ENCODE measurements at regions not wholly inside any gene's neighbourhood (a gene's known extent, or its start where the extent isn't known, plus 50 kb on each side); places are given as distances from the start of the nearest gene placed in this dataset.

GRCh38 chr11:39681428-39681827 lies 1778.0 kb downstream of the LRRC4C start:
- Mint-ChIP-seq H3K27ac (ENCODE audit: unreplicated experiment) (no peak overlapping the region), H3K36me3 (ENCODE audit: unreplicated experiment) (no peaks in the 10 kb centered on the region), H3K27me3 (ENCODE audit: unreplicated experiment) (no peaks in the 10 kb centered on the region), H3K9me3 (ENCODE audit: unreplicated experiment) (no peaks in the 10 kb centered on the region), H3K4me1 (ENCODE audit: low read depth, unreplicated experiment) (no peaks in the 10 kb centered on the region), H3K4me3 (ENCODE audit: unreplicated experiment) (no peak overlapping the region)
- TF ChIP-seq CTCF (IDR thresholded peaks at IDR 0.05; ENCODE audit: partially characterized antibody, unreplicated experiment), result no peak
- DNase-seq, result no peak

GRCh38 chr11:39678996-39679395 lies 1780.5 kb downstream of the LRRC4C start:
- TF ChIP-seq CTCF (IDR thresholded peaks at IDR 0.05; ENCODE audit: partially characterized antibody, unreplicated experiment), result no peak
- H3K9me3 Mint-ChIP-seq (ENCODE audit: unreplicated experiment), result no peaks in the 10 kb centered on the region
- no peak overlapping the region for H3K27ac Mint-ChIP-seq (ENCODE audit: unreplicated experiment)
- DNase-seq, result no peak
- H3K36me3 Mint-ChIP-seq (ENCODE audit: unreplicated experiment), result no peaks in the 10 kb centered on the region
- H3K27me3 Mint-ChIP-seq (ENCODE audit: unreplicated experiment), result no peaks in the 10 kb centered on the region
- H3K4me1 Mint-ChIP-seq (ENCODE audit: low read depth, unreplicated experiment), result no peaks in the 10 kb centered on the region
- no peak overlapping the region for H3K4me3 Mint-ChIP-seq (ENCODE audit: unreplicated experiment)

GRCh38 chr11:39675171-39675570 lies 1784.3 kb downstream of the LRRC4C start:
- Mint-ChIP-seq H3K4me3 (ENCODE audit: unreplicated experiment) (no peak overlapping the region), H3K36me3 (ENCODE audit: unreplicated experiment) (no peaks in the 10 kb centered on the region), H3K9me3 (ENCODE audit: unreplicated experiment) (no peaks in the 10 kb centered on the region), H3K27me3 (ENCODE audit: unreplicated experiment) (no peaks in the 10 kb centered on the region), H3K4me1 (ENCODE audit: low read depth, unreplicated experiment) (no peaks in the 10 kb centered on the region), H3K27ac (ENCODE audit: unreplicated experiment) (no peak overlapping the region)
- DNase-seq, result no peak
- no peak for TF ChIP-seq CTCF (IDR thresholded peaks at IDR 0.05; ENCODE audit: partially characterized antibody, unreplicated experiment)

- Mint-ChIP-seq H3K27ac (ENCODE audit: unreplicated experiment) (no peak overlapping the region), H3K4me1 (ENCODE audit: low read depth, unreplicated experiment) (no peaks in the 10 kb centered on the region), H3K4me3 (ENCODE audit: unreplicated experiment) (no peak overlapping the region), H3K36me3 (ENCODE audit: unreplicated experiment) (no peaks in the 10 kb centered on the region), H3K9me3 (ENCODE audit: unreplicated experiment) (no peaks in the 10 kb centered on the region), H3K27me3 (ENCODE audit: unreplicated experiment) (no peaks in the 10 kb centered on the region)
- no peak for DNase-seq
- no peak for TF ChIP-seq CTCF (IDR thresholded peaks at IDR 0.05; ENCODE audit: partially characterized antibody, unreplicated experiment)
Measured at GRCh38 chr11:39674761-39675160, 1784.7 kb downstream of the LRRC4C start.

- H3K36me3 Mint-ChIP-seq (ENCODE audit: unreplicated experiment), result no peaks in the 10 kb centered on the region
- no peak for DNase-seq
- TF ChIP-seq CTCF (IDR thresholded peaks at IDR 0.05; ENCODE audit: partially characterized antibody, unreplicated experiment), result no peak
- no peak overlapping the region for H3K27ac Mint-ChIP-seq (ENCODE audit: unreplicated experiment)
- H3K4me1 Mint-ChIP-seq (ENCODE audit: low read depth, unreplicated experiment), result no peaks in the 10 kb centered on the region
- no peaks in the 10 kb centered on the region for H3K9me3 Mint-ChIP-seq (ENCODE audit: unreplicated experiment)
- no peak overlapping the region for H3K4me3 Mint-ChIP-seq (ENCODE audit: unreplicated experiment)
- no peaks in the 10 kb centered on the region for H3K27me3 Mint-ChIP-seq (ENCODE audit: unreplicated experiment)
Measured at GRCh38 chr11:39674024-39674423, 1785.4 kb downstream of the LRRC4C start.

Measured in glutamatergic neuron (in vitro differentiated cells).